Activated T-cell treated with anti-CD3 and anti-CD28 coated beads, Interleukin-2, amount 50 U/mL, for 72 hours (primary cell): ENCODE measurements at regions not wholly inside any gene's neighbourhood (a gene's known extent, or its start where the extent isn't known, plus 50 kb on each side); places are given as distances from the start of the nearest gene placed in this dataset.

Experiments
- ATAC-seq, 2 donors: fragments of 150-1000 bp; cut with Tn5 transposase; replicated peaks in 1 of 2; 2 replicates each; pipeline ENCODE4 v1.10.0; 2021; ENCODE audit warnings: moderate library complexity in 2 of 2, mild to moderate bottlenecking in 1 of 2
- DNase-seq, 2 donors: peaks; one replicate each; pipeline ENCODE4 v3.0.0; 2021 to 2022; ENCODE audit warnings: mixed read lengths in 1 of 2
- H3K27ac Mint-ChIP-seq: one replicate; pipeline ENCODE4 v1.8.0; 2022; ENCODE audit warnings: mild to moderate bottlenecking, moderate library complexity, mixed read lengths
- H3K27me3 Mint-ChIP-seq: one replicate; pipeline ENCODE4 v1.8.0; 2022; ENCODE audit warnings: low read depth, mixed read lengths
- H3K36me3 Mint-ChIP-seq, 2 donors: one replicate each; pipeline ENCODE4 v1.8.0; 2022; ENCODE audit warnings: mixed read lengths in 2 of 2, mild to moderate bottlenecking in 1 of 2; ENCODE audit not compliant: insufficient read depth in 2 of 2
- H3K4me1 Mint-ChIP-seq: one replicate; pipeline ENCODE4 v1.8.0; 2022; ENCODE audit warnings: low read depth, mixed read lengths
- H3K4me3 Mint-ChIP-seq, 2 donors: one replicate each; pipeline ENCODE4 v1.8.0; 2022; ENCODE audit warnings: mild to moderate bottlenecking in 2 of 2, mixed read lengths in 2 of 2, moderate library complexity in 2 of 2
- H3K9me3 Mint-ChIP-seq, 2 donors: one replicate each; pipeline ENCODE4 v1.8.0; 2022; ENCODE audit warnings: mixed read lengths in 2 of 2

DNA sequence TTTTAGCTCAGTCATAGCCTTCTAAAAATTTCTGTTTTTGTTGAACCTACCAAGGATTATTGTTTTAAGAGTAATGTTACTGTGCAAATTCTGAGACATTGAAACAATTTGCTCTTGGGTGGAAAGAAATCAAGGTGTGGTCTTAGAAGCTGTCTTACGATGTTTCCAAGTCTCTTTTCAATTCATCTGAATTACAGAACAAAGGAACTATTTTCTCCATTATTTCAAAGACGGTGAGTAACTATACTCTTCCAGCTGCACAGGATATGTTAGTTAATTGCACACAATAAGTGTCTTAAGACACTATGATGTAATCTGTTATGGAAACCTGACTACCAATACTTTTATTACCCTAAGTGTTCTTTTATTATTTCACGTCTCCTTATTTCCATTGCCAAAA lies 106.8 kb upstream of the POM121L12 start:
- ATAC-seq: no peak
- Mint-ChIP-seq H3K27ac (no peak overlapping the region), H3K4me3 (no peak overlapping the region), H3K9me3 (peaks cover 13 to 17% of the 10 kb centered on the region in 2 donors), H3K4me1 (no peaks in the 10 kb centered on the region), H3K27me3 (no peaks in the 10 kb centered on the region), H3K36me3 (peaks cover 0 to 3% of the 10 kb centered on the region in 2 donors)
- DNase-seq: no peak

DNA sequence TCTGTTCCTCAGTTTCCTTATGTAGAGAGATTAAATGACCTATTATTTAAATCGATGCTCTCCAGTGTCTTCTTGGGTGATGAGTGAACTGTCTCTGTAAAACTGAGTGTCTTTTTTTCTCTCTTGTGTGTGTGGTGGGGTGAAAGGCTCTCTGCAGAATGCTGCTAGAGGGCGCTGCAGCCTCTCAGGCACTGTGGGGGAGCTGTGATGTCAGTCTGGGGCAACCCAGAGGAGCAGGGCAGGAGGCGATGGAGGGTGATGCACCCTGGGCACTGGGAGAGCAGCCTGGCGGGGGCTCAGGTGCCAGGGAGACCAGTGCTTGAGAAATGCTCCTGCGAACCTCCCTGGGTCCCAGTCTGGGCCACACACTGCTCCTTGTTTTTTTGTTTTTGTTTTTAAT lies 110.1 kb upstream of the POM121L12 start:
- no peaks in the 10 kb centered on the region for H3K36me3 Mint-ChIP-seq
- ATAC-seq: no peak

DNA sequence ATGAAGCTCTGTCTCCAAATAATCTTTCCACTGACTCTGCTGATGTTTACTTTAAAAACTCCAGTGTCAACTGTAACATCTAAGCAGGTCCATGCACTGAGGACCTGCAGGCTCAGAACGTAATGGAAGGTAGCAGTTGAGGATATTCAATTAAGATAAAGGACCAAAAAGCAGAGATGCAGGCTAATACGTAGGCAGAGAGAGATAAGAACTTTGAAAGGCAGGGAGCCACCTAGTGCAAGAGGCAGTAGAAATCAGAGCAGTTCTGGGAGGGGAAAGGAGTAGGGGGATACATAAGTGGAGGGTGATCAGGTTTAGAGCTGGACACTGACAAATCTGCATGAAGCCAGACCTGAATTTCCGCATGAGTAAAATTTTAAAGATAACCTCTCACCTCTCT lies 114.5 kb upstream of the POM121L12 start:
- Mint-ChIP-seq H3K4me3 (no peak overlapping the region), H3K27me3 (no peaks in the 10 kb centered on the region), H3K9me3 (peaks cover 7 to 21% of the 10 kb centered on the region in 2 donors), H3K36me3 (peaks cover 0 to 2% of the 10 kb centered on the region in 2 donors), H3K27ac (no peak overlapping the region), H3K4me1 (no peaks in the 10 kb centered on the region)
- ATAC-seq: no peak
- no peak for DNase-seq

More for the DNA sequence above, 110.1 kb upstream of the POM121L12 start:
- H3K9me3 Mint-ChIP-seq: peaks cover 13 to 16% of the 10 kb centered on the region in 2 donors
- no peaks in the 10 kb centered on the region for H3K27me3 Mint-ChIP-seq
- no peak overlapping the region for H3K4me3 Mint-ChIP-seq
- H3K4me1 Mint-ChIP-seq: no peaks in the 10 kb centered on the region
- no peak overlapping the region for H3K27ac Mint-ChIP-seq
- DNase-seq: no peak

DNA sequence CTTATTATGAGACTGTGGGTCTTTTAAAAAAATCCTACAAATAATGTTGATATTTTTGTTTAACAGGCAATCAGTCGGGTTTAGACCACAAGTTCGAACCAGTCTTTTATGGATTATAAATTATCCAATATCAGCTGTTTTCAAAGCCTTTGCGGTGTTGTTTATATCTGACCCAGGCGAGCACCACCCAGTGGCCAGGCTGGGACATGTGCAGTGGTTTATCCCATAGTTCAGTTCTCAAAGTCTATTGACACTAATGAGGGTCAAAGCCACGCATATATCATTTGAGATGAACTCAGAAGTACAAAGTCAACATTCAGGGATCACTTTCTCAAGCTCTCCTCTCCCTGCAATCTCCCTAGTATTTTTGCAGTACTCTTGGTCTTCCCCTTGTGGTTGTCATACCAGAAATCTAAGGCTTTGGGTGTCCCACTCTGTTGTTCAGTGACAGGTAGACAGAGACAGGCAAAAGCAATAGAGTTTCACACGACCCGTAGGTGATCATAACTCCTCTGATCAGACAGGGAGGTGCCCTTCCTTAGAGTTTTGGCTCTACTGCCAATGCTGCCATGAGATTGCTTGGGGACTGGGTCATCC lies 117.4 kb upstream of the POM121L12 start:
- Mint-ChIP-seq H3K27ac (no peak overlapping the region), H3K4me1 (no peaks in the 10 kb centered on the region), H3K9me3 (peaks cover 12 to 22% of the 10 kb centered on the region in 2 donors), H3K27me3 (no peaks in the 10 kb centered on the region), H3K36me3 (peaks cover 0 to 2% of the 10 kb centered on the region in 2 donors), H3K4me3 (no peak overlapping the region)
- DNase-seq: no peak
- no peak for ATAC-seq

DNA sequence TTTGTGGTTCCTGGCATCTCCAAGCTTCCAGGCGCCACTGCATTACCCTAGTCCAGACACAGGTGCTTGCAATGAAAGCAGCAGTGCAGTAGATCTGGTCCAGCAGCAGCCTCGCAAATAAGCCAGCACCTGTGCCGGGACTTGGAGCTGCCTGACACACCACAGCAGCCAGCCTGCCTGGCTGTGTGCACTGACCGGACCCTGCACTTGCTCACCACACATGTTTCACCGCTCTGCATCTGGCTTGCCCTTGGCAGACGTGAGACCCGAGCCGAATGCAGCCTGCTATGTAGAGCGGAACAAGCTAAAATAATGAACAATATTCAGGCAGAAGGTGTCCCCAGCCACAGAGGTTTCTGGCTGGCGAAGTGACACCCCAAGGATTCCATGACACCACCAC lies 123.6 kb upstream of the POM121L12 start:
- no peaks in the 10 kb centered on the region for H3K27me3 Mint-ChIP-seq
- no peaks in the 10 kb centered on the region for H3K4me1 Mint-ChIP-seq
- ATAC-seq (no peak), DNase-seq (no peak)
- no peak overlapping the region for H3K27ac Mint-ChIP-seq
- peaks cover 8 to 9% of the 10 kb centered on the region in 2 donors for H3K9me3 Mint-ChIP-seq
- H3K4me3 Mint-ChIP-seq: no peak overlapping the region
- peaks cover 0 to 4% of the 10 kb centered on the region in 2 donors for H3K36me3 Mint-ChIP-seq

DNA sequence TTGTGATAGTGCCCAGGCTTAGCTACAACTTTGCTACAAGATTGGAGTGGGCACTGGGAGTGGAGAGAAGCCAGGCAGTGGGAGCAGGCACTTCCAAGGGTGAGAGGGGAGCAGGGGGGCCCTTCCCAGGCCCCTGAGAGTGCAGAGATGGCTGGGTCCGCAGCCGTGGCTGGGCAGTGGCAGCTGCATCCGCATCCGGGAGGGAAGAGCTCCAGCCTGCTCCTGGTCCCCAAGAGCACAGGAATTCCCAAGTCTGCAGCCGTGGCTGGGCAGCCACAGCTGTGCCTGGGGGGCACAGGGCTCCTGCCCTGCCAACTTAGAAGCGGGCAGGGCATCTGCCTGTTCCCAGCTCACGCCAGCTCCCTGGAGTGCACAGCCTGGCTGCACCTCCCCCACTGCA lies 124.1 kb upstream of the POM121L12 start:
- Mint-ChIP-seq H3K4me3 (no peak overlapping the region), H3K27me3 (no peaks in the 10 kb centered on the region), H3K36me3 (peaks cover 0 to 4% of the 10 kb centered on the region in 2 donors), H3K27ac (no peak overlapping the region), H3K9me3 (peaks cover 8 to 9% of the 10 kb centered on the region in 2 donors), H3K4me1 (no peaks in the 10 kb centered on the region)
- no peak for DNase-seq
- ATAC-seq: no peak

DNA sequence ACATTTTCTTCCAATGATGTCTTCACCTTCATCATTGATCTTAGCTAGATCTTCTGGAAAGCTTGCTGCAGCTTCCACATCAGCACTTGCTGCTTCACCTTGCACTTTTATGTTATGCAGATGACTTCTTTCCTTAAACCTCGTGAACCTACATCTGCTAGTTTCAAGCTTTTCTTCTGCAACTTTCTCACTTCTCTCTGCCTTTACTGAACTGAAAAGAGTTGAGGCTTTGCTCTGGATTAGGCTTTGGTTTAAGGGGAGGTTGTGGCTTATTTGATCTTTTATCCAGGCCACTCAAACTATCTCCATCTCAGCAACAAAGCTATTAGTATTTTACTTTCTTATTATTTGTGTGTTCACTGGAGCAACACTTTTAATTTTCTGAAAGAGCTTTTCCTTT lies 125.5 kb upstream of the POM121L12 start:
- no peaks in the 10 kb centered on the region for H3K27me3 Mint-ChIP-seq
- DNase-seq (no peak), ATAC-seq (no peak)
- no peaks in the 10 kb centered on the region for H3K4me1 Mint-ChIP-seq
- peaks cover 8 to 9% of the 10 kb centered on the region in 2 donors for H3K9me3 Mint-ChIP-seq
- H3K4me3 Mint-ChIP-seq: no peak overlapping the region
- no peak overlapping the region for H3K27ac Mint-ChIP-seq
- H3K36me3 Mint-ChIP-seq: peaks cover 0 to 4% of the 10 kb centered on the region in 2 donors

GRCh38 chr7:52909131-52909530 lies 126.3 kb upstream of the POM121L12 start:
- H3K27me3 Mint-ChIP-seq: no peaks in the 10 kb centered on the region
- H3K4me1 Mint-ChIP-seq: no peaks in the 10 kb centered on the region
- H3K9me3 Mint-ChIP-seq: peaks cover 4 to 5% of the 10 kb centered on the region in 2 donors
- ATAC-seq: no peak
- H3K36me3 Mint-ChIP-seq: peaks cover 0 to 4% of the 10 kb centered on the region in 2 donors
- no peak overlapping the region for H3K27ac Mint-ChIP-seq
- H3K4me3 Mint-ChIP-seq: no peak overlapping the region
- DNase-seq: no peak

- ATAC-seq (no peak), DNase-seq (no peak)
- H3K9me3 Mint-ChIP-seq: peaks cover 10 to 12% of the 10 kb centered on the region in 2 donors
- no peaks in the 10 kb centered on the region for H3K4me1 Mint-ChIP-seq
- peaks cover 0 to 3% of the 10 kb centered on the region in 2 donors for H3K36me3 Mint-ChIP-seq
- H3K27me3 Mint-ChIP-seq: no peaks in the 10 kb centered on the region
- H3K27ac Mint-ChIP-seq: no peak overlapping the region
- H3K4me3 Mint-ChIP-seq: no peak overlapping the region
Measured at GRCh38 chr7:52897713-52898112, 137.7 kb upstream of the POM121L12 start.

- DNase-seq (no peak), ATAC-seq (no peak)
- Mint-ChIP-seq H3K36me3 (peaks cover 0 to 3% of the 10 kb centered on the region in 2 donors), H3K4me1 (no peaks in the 10 kb centered on the region), H3K4me3 (no peak overlapping the region), H3K27me3 (no peaks in the 10 kb centered on the region), H3K27ac (no peak overlapping the region), H3K9me3 (peaks cover 11 to 12% of the 10 kb centered on the region in 2 donors)
Measured at GRCh38 chr7:52897288-52897687, 138.1 kb upstream of the POM121L12 start.

DNA sequence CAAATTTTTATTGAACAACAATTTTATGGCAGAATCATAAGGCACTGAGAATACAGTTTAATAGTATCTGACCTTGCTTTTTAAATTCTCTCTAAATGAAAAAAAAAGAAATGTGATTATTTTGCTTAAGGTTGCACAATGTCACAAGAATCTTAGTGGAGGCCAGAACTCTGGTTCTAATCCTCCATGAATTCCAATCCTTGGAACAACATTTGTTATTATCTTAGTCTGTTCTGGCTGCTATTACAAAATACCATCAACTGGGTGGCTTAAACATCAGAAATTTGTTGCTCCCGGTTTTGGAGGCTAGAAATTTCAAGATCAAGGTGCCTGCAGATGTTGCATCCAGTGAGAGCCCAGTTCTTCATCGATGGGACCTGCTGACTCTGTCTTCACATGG lies 158.2 kb upstream of the POM121L12 start:
- Mint-ChIP-seq H3K27ac (no peak overlapping the region), H3K36me3 (no peaks in the 10 kb centered on the region), H3K4me1 (no peaks in the 10 kb centered on the region), H3K4me3 (no peak overlapping the region), H3K27me3 (no peaks in the 10 kb centered on the region), H3K9me3 (peaks cover 2 to 5% of the 10 kb centered on the region in 2 donors)
- DNase-seq (no peak), ATAC-seq (no peak)

DNA sequence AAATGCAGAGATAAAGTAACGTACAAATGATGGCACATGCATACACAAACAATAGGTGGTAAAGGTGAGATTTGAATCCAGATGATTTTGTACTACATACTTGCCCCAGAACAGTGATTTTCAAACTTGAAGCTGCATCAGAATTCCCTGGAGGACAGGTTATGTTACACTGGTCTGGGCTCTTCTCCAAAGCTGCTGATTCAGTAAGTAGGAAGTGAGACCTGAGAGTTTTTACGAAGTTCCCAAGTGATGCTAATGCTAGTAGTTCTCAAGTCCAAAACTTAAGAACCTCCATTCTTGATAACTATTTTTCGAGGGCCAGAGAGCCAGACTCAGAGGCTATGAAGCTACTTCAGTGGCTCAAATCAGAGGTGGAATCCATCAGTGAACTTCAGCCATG lies 159.0 kb upstream of the POM121L12 start:
- DNase-seq: no peak
- Mint-ChIP-seq H3K9me3 (peaks cover 2 to 6% of the 10 kb centered on the region in 2 donors), H3K36me3 (no peaks in the 10 kb centered on the region), H3K27ac (no peak overlapping the region), H3K4me1 (no peaks in the 10 kb centered on the region), H3K4me3 (no peak overlapping the region), H3K27me3 (no peaks in the 10 kb centered on the region)
- no peak for ATAC-seq

DNA sequence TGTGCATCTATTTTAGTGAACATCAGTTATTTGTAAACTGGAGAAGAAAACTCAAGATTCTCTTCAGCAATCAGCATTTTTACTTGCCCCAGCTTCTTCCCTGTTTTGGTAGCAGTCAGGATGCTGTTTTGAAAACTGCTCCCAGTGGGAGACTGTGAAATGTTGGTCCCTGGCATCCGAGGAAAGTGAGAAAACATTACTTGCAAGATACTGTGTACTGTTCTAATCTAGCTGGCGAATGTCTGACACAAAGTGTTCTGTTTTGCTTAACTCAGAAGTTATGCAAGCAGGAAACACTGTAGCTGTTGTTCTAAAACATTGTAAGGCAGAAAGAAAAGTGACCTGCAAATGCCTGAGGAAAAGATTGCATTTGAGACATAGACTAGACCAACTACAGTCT lies 171.8 kb upstream of the POM121L12 start:
- no peaks in the 10 kb centered on the region for H3K27me3 Mint-ChIP-seq
- H3K9me3 Mint-ChIP-seq: peaks cover 10 to 11% of the 10 kb centered on the region in 2 donors
- H3K4me3 Mint-ChIP-seq: no peak overlapping the region
- ATAC-seq (no peak), DNase-seq (no peak)
- no peak overlapping the region for H3K27ac Mint-ChIP-seq
- peaks cover 2 to 5% of the 10 kb centered on the region in 2 donors for H3K36me3 Mint-ChIP-seq
- no peaks in the 10 kb centered on the region for H3K4me1 Mint-ChIP-seq

- no peak overlapping the region for H3K27ac Mint-ChIP-seq
- no peak overlapping the region for H3K4me3 Mint-ChIP-seq
- no peaks in the 10 kb centered on the region for H3K27me3 Mint-ChIP-seq
- peaks cover 5 to 9% of the 10 kb centered on the region in 2 donors for H3K9me3 Mint-ChIP-seq
- ATAC-seq (no peak), DNase-seq (no peak)
- H3K36me3 Mint-ChIP-seq: peaks cover 0 to 3% of the 10 kb centered on the region in 2 donors
- H3K4me1 Mint-ChIP-seq: no peaks in the 10 kb centered on the region
Measured at GRCh38 chr7:52862321-52862720, 173.1 kb upstream of the POM121L12 start.
